WTC11 (cell line): ENCODE measurements at regions not wholly inside any gene's neighbourhood (a gene's known extent, or its start where the extent isn't known, plus 50 kb on each side); places are given as distances from the start of the nearest gene placed in this dataset.

ENCODE experiments used
- ATAC-seq: fragments of 200-7000 bp; cut with Tn5 transposase; 2 replicates; pipeline ENCODE4 v1.10.0; 2021; ENCODE audit warnings: mild to moderate bottlenecking, moderate library complexity
- CTCF ChIA-PET: fragments of 300-600 bp; sonication (Branson Sonifier 250); formaldehyde crosslinking; loops from one replicate; lab custom pipeline; 2021; ENCODE audit warnings: antibody characterized with exemption; lab: Charles Lee
- POLR2A ChIA-PET: fragments of 350-600 bp; sonication (Branson Sonifier 250); formaldehyde crosslinking; loops from one replicate; lab custom pipeline; 2021; ENCODE audit warnings: antibody characterized with exemption; lab: Charles Lee
- DNase-seq: peaks from one replicate; pipeline ENCODE4 v3.0.0; 2021; ENCODE audit warnings: low spot score
- H3K27ac Mint-ChIP-seq: 2 replicates; pipeline ENCODE4 v1.8.0; 2021; ENCODE audit warnings: mixed read lengths
- H3K27me3 Mint-ChIP-seq: 2 replicates; pipeline ENCODE4 v1.8.0; 2021; ENCODE audit warnings: low read depth, mild to moderate bottlenecking, moderate library complexity, mixed read lengths
- H3K36me3 Mint-ChIP-seq: 2 replicates; pipeline ENCODE4 v1.8.0; 2021; ENCODE audit warnings: mixed read lengths
- H3K4me1 Mint-ChIP-seq: 2 replicates; pipeline ENCODE4 v1.8.0; 2022; ENCODE audit warnings: mixed read lengths
- H3K4me3 Mint-ChIP-seq: 2 replicates; pipeline ENCODE4 v1.8.0; 2021; ENCODE audit warnings: mild to moderate bottlenecking, moderate library complexity, mixed read lengths
- H3K9me3 Mint-ChIP-seq: 2 replicates; pipeline ENCODE4 v1.8.0; 2021; ENCODE audit warnings: mixed read lengths
- ATF1 ChIP-seq: sonication (generic); formaldehyde crosslinking; IDR thresholded peaks from 2 replicates; pipeline ENCODE4 v1.8.1; 2023; ENCODE audit warnings: mild to moderate bottlenecking, moderate library complexity, missing genetic modification reagents
- CREB1 ChIP-seq: sonication (generic); formaldehyde crosslinking; IDR thresholded peaks from 2 replicates; pipeline ENCODE4 v1.8.0; 2023; ENCODE audit warnings: mild to moderate bottlenecking, missing genetic modification reagents
- EMX1 ChIP-seq: fragments of 250-450 bp; sonication (Bioruptor Pico); IDR thresholded peaks from 2 replicates; pipeline ENCODE4 v1.8.0; 2021; ENCODE audit warnings: mild to moderate bottlenecking
- FOXK1 ChIP-seq: sonication (generic); formaldehyde crosslinking; IDR thresholded peaks from 2 replicates; pipeline ENCODE4 v1.8.0; 2022; ENCODE audit warnings: mild to moderate bottlenecking, moderate library complexity, missing genetic modification reagents
- HMGXB4 ChIP-seq: sonication (generic); formaldehyde crosslinking; IDR thresholded peaks from 2 replicates; pipeline ENCODE4 v1.8.1; 2023; ENCODE audit warnings: mild to moderate bottlenecking, moderate library complexity, missing genetic modification reagents
- JUN ChIP-seq: sonication (generic); formaldehyde crosslinking; IDR thresholded peaks from 2 replicates; pipeline ENCODE4 v1.8.0; 2023; ENCODE audit warnings: mild to moderate bottlenecking, missing genetic modification reagents
- KAT7 ChIP-seq: sonication (generic); formaldehyde crosslinking; IDR thresholded peaks from 2 replicates; pipeline ENCODE4 v1.8.1; 2023; ENCODE audit warnings: missing genetic modification reagents, mild to moderate bottlenecking, borderline replicate concordance
- MYBL2 ChIP-seq: sonication (generic); formaldehyde crosslinking; IDR thresholded peaks from 2 replicates; pipeline ENCODE4 v1.8.1; 2023; ENCODE audit warnings: mild to moderate bottlenecking, moderate library complexity, missing genetic modification reagents
- PRRX2 ChIP-seq: fragments of 250-450 bp; sonication (Bioruptor Pico); IDR thresholded peaks from 2 replicates; pipeline ENCODE4 v1.8.0; 2021; ENCODE audit warnings: mild to moderate bottlenecking
- TEAD4 ChIP-seq: sonication (generic); formaldehyde crosslinking; IDR thresholded peaks from 2 replicates; pipeline ENCODE4 v1.8.0; 2022; ENCODE audit warnings: mild to moderate bottlenecking, missing genetic modification reagents
- USF2 ChIP-seq: sonication (generic); formaldehyde crosslinking; IDR thresholded peaks from 2 replicates; pipeline ENCODE4 v1.8.1; 2023; ENCODE audit warnings: mild to moderate bottlenecking, missing genetic modification reagents, moderate library complexity
- ZMAT4 ChIP-seq: fragments of 250-450 bp; sonication (Bioruptor Pico); IDR thresholded peaks from 2 replicates; pipeline ENCODE4 v1.9.0; 2021; ENCODE audit warnings: mild to moderate bottlenecking
- ZNF121 ChIP-seq: sonication (generic); formaldehyde crosslinking; IDR thresholded peaks from 2 replicates; pipeline ENCODE4 v1.8.0; 2023; ENCODE audit warnings: missing genetic modification reagents
- ZNF232 ChIP-seq: sonication (generic); formaldehyde crosslinking; IDR thresholded peaks from 2 replicates; pipeline ENCODE4 v1.8.0; 2022; ENCODE audit warnings: mild to moderate bottlenecking, missing genetic modification reagents
- ZNF532 ChIP-seq: fragments of 250-450 bp; sonication (Bioruptor Pico); IDR thresholded peaks from 2 replicates; pipeline ENCODE4 v1.9.0; 2021; ENCODE audit warnings: mild to moderate bottlenecking, borderline replicate concordance
- ZSCAN18 ChIP-seq: fragments of 250-450 bp; sonication (Bioruptor Pico); IDR thresholded peaks from 2 replicates; pipeline ENCODE4 v2.1.2; 2022; ENCODE audit warnings: mild to moderate bottlenecking, moderate library complexity

GRCh38 chrX:45748369-45748774 lies 547.7 kb upstream of the DIPK2B start (continued):
- no peak for TF ChIP-seq HMGXB4 (CRISPR knock-in tag)
- no peak for TF ChIP-seq EMX1 (CRISPR knock-in tag)
- TF ChIP-seq ZSCAN18, result no peak
- TF ChIP-seq ATF1 (CRISPR knock-in tag), result no peak
- TF ChIP-seq KAT7 (CRISPR knock-in tag), result no peak

GRCh38 chrX:45747905-45748304 lies 547.2 kb upstream of the DIPK2B start:
- H3K27ac Mint-ChIP-seq, result no peak overlapping the region
- H3K4me3 Mint-ChIP-seq, result no peak overlapping the region
- peaks cover 26% of the 10 kb centered on the region for H3K36me3 Mint-ChIP-seq
- H3K9me3 Mint-ChIP-seq, result no peaks in the 10 kb centered on the region
- peaks cover 11% of the 10 kb centered on the region for H3K4me1 Mint-ChIP-seq
- TF ChIP-seq FOXK1 (CRISPR knock-in tag) (no peak), ZNF121 (CRISPR knock-in tag) (no peak)
- ChIA-PET CTCF (no interaction called here), POLR2A (no interaction called here)
- ATAC-seq (no peak), DNase-seq (no peak)
- no peaks in the 10 kb centered on the region for H3K27me3 Mint-ChIP-seq

GRCh38 chrX:45745479-45745878 lies 544.8 kb upstream of the DIPK2B start:
- H3K36me3 Mint-ChIP-seq, result peaks cover 26% of the 10 kb centered on the region
- POLR2A ChIA-PET, result no interaction called here

More at GRCh38 chrX:45745479-45745878, 544.8 kb upstream of the DIPK2B start:
- Mint-ChIP-seq H3K27ac (no peak overlapping the region), H3K4me1 (peaks cover 11% of the 10 kb centered on the region), H3K27me3 (no peaks in the 10 kb centered on the region), H3K9me3 (no peaks in the 10 kb centered on the region), H3K4me3 (no peak overlapping the region)
- ATAC-seq (no peak), DNase-seq (no peak)
- CTCF ChIA-PET, result no interaction called here
- TF ChIP-seq USF2 (CRISPR knock-in tag), result no peak
- TF ChIP-seq MYBL2 (CRISPR knock-in tag), result no peak
- TF ChIP-seq PRRX2, result no peak
- TF ChIP-seq ATF1 (CRISPR knock-in tag), result no peak
- TF ChIP-seq CREB1 (CRISPR knock-in tag), result no peak
- no peak for TF ChIP-seq ZNF532 (CRISPR knock-in tag)
- TF ChIP-seq ZNF232, result no peak
- no peak for TF ChIP-seq TEAD4 (CRISPR knock-in tag)
- no peak for TF ChIP-seq ZMAT4 (CRISPR knock-in tag)
- TF ChIP-seq JUN (CRISPR knock-in tag), result no peak
